Panc1 (cell line): ENCODE measurements at regions not wholly inside any gene's neighbourhood (a gene's known extent, or its start where the extent isn't known, plus 50 kb on each side); places are given as distances from the start of the nearest gene placed in this dataset.

ENCODE experiments used
- ATAC-seq: fragments of 200-7000 bp; cut with Tn5 transposase; 2 replicates; pipeline ENCODE4 v1.9.1; 2020; ENCODE audit warnings: mild to moderate bottlenecking, moderate library complexity
- BruUV-seq: library from RNA; stranded (reverse); fragments of 400-500 nt; replicated peaks from 2 replicates; lab custom pipeline; 2021; lab: Mats Ljungman, UMichigan
- CTCF ChIA-PET: fragments of 300-600 bp; sonication (Branson Sonifier 250); formaldehyde crosslinking; loops from one replicate; lab custom pipeline; 2022; ENCODE audit warnings: antibody characterized with exemption; lab: Charles Lee
- POLR2A ChIA-PET: fragments of 300-600 bp; sonication (Branson Sonifier 250); formaldehyde crosslinking; loops from one replicate; lab custom pipeline; 2022; ENCODE audit warnings: antibody characterized with exemption; lab: Charles Lee
- DNase-seq: peaks from one replicate; pipeline ENCODE4 v3.0.0-alpha.2; 2010; ENCODE audit warnings: low read depth, low spot score
- H3K27ac ChIP-seq: 2 replicates; pipeline ENCODE4 v1.5.1; 2011; ENCODE audit warnings: mild to moderate bottlenecking, low read length, inconsistent platforms
- H3K27me3 ChIP-seq: fragments of 200-500 bp; sonication (Bioruptor generic); 2 replicates; pipeline ENCODE4 v1.6.0; 2014; ENCODE audit warnings: low read length, inconsistent platforms; ENCODE audit not compliant: control insufficient read depth, insufficient read depth
- H3K36me3 ChIP-seq: fragments of 200-500 bp; sonication (Bioruptor generic); 2 replicates; pipeline ENCODE4 v1.5.1; 2014; ENCODE audit warnings: inconsistent platforms, mild to moderate bottlenecking, low read length, moderate library complexity; ENCODE audit not compliant: control insufficient read depth, insufficient read depth
- H3K4me1 ChIP-seq: 2 replicates; pipeline ENCODE4 v1.5.1; 2011; ENCODE audit warnings: inconsistent platforms, mild to moderate bottlenecking, low read length, moderate library complexity; ENCODE audit not compliant: control insufficient read depth, insufficient read depth
- H3K4me3 ChIP-seq, 2 experiments: 2 replicates each; pipeline ENCODE4 v1.5.1; 2011 to 2012; ENCODE audit warnings: low read depth in 2 of 2, low read length in 2 of 2, mild to moderate bottlenecking in 2 of 2, inconsistent platforms in 1 of 2, moderate library complexity in 1 of 2
- H3K9me3 ChIP-seq: fragments of 200-500 bp; sonication (Bioruptor generic); 2 replicates; pipeline ENCODE4 v1.5.1; 2014; ENCODE audit warnings: low read depth, mild to moderate bottlenecking, inconsistent platforms, low read length, moderate library complexity; ENCODE audit not compliant: control insufficient read depth, insufficient read depth
- POLR2AphosphoS5 ChIP-seq: IDR thresholded peaks from 2 replicates; pipeline ENCODE4 v1.6.1; 2012; ENCODE audit warnings: mild to moderate bottlenecking, low read depth, low read length, moderate library complexity
- SIN3A ChIP-seq: IDR thresholded peaks from 2 replicates; pipeline ENCODE4 v1.6.1; 2012; ENCODE audit warnings: low read depth, mild to moderate bottlenecking, low read length, moderate library complexity, borderline replicate concordance; ENCODE audit not compliant: insufficient read depth
- TCF7L2 ChIP-seq: IDR thresholded peaks from 2 replicates; pipeline ENCODE4 v1.6.1; 2011; ENCODE audit warnings: mild to moderate bottlenecking, low read depth, low read length, inconsistent platforms
- in situ Hi-C: cut with HindIII; loops from 2 replicates; pipeline ENCODE4 v1.10.0; 2016; ENCODE audit warnings: low sequenced_read_pairs, low pct_unique_long_range_greater_than_20kb
- intact Hi-C: fragments of 100-400 bp; cut with micrococcal nuclease; formaldehyde crosslinking; loops from one replicate; pipeline ENCODE4 v1.10.0; 2022; ENCODE audit not compliant: unreplicated experiment
- TF ChIP-seq, protein P1 (sequence below), 2 experiments: IDR thresholded peaks; 2 replicates each; pipeline ENCODE4 v1.6.1; 2011 to 2012; ENCODE audit warnings: low read depth in 2 of 2, control low read depth in 1 of 2, low read length in 1 of 2, mild to moderate bottlenecking in 1 of 2, moderate library complexity in 1 of 2; ENCODE audit not compliant: insufficient read depth in 1 of 2
- TF ChIP-seq, protein P2 (sequence below): fragments of 450-650 bp; IDR thresholded peaks from 2 replicates; pipeline ENCODE4 v1.5.1; 2017; ENCODE audit warnings: mild to moderate bottlenecking

DNA sequence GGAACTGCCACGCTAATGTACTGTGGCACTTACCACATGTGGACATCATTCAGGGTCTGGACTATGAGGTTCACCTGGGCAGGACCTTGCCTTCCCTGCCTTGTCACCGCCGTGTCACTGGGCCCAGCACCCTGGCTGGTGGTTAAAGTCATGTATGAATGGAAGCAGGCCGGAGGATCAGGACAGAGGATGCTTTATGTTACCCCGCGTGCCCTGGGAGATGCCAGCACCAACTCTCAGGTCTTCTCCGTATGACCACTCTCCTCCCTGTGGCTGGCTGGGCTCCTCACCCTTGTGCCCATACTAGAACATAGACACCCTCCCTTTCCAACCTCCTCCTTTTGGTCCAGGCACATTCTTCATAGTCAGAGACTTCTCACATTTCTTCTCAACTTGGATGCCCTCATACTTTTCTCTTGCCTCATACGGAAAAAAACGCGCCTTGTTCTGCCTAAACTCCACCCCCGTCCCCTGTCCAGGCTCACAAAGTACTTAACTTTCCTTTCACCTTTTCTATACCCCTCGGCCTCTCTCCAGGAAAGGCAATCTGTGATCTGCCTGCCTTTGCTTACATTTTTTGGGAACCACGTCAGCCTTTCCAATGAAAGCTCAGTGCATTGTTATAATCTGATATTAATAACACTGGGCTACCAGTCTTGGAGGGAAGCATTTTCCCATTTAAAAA lies 240.0 kb downstream of the TEX36 start:
- POLR2A ChIA-PET = no interaction called here
- intact Hi-C loops (no loop called here), in situ Hi-C loops (no loop called here)
- H3K4me3 ChIP-seq = no peak overlapping the region
- no peak for ATAC-seq
- CTCF ChIA-PET = no interaction called here
- no peak for DNase-seq
- no peaks in the 10 kb centered on the region for H3K4me1 ChIP-seq
- no TSS peak for BruUV-seq
- no peak for TF ChIP-seq TCF7L2
- TF ChIP-seq, protein P1, sequence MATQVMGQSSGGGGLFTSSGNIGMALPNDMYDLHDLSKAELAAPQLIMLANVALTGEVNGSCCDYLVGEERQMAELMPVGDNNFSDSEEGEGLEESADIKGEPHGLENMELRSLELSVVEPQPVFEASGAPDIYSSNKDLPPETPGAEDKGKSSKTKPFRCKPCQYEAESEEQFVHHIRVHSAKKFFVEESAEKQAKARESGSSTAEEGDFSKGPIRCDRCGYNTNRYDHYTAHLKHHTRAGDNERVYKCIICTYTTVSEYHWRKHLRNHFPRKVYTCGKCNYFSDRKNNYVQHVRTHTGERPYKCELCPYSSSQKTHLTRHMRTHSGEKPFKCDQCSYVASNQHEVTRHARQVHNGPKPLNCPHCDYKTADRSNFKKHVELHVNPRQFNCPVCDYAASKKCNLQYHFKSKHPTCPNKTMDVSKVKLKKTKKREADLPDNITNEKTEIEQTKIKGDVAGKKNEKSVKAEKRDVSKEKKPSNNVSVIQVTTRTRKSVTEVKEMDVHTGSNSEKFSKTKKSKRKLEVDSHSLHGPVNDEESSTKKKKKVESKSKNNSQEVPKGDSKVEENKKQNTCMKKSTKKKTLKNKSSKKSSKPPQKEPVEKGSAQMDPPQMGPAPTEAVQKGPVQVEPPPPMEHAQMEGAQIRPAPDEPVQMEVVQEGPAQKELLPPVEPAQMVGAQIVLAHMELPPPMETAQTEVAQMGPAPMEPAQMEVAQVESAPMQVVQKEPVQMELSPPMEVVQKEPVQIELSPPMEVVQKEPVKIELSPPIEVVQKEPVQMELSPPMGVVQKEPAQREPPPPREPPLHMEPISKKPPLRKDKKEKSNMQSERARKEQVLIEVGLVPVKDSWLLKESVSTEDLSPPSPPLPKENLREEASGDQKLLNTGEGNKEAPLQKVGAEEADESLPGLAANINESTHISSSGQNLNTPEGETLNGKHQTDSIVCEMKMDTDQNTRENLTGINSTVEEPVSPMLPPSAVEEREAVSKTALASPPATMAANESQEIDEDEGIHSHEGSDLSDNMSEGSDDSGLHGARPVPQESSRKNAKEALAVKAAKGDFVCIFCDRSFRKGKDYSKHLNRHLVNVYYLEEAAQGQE (IDR thresholded peaks at IDR 0.05; ENCODE audit: insufficient read depth in 1 of 2, low read depth in 2 of 2, low read length in 1 of 2) = no peak
- TF ChIP-seq, protein P2, sequence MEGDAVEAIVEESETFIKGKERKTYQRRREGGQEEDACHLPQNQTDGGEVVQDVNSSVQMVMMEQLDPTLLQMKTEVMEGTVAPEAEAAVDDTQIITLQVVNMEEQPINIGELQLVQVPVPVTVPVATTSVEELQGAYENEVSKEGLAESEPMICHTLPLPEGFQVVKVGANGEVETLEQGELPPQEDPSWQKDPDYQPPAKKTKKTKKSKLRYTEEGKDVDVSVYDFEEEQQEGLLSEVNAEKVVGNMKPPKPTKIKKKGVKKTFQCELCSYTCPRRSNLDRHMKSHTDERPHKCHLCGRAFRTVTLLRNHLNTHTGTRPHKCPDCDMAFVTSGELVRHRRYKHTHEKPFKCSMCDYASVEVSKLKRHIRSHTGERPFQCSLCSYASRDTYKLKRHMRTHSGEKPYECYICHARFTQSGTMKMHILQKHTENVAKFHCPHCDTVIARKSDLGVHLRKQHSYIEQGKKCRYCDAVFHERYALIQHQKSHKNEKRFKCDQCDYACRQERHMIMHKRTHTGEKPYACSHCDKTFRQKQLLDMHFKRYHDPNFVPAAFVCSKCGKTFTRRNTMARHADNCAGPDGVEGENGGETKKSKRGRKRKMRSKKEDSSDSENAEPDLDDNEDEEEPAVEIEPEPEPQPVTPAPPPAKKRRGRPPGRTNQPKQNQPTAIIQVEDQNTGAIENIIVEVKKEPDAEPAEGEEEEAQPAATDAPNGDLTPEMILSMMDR = no peak
- no peak for TF ChIP-seq SIN3A
- no peak for TF ChIP-seq POLR2AphosphoS5
- H3K27me3 ChIP-seq = peaks cover 10% of the 10 kb centered on the region
- no peaks in the 10 kb centered on the region for H3K36me3 ChIP-seq
- H3K27ac ChIP-seq = no peak overlapping the region
- no peaks in the 10 kb centered on the region for H3K9me3 ChIP-seq

DNA sequence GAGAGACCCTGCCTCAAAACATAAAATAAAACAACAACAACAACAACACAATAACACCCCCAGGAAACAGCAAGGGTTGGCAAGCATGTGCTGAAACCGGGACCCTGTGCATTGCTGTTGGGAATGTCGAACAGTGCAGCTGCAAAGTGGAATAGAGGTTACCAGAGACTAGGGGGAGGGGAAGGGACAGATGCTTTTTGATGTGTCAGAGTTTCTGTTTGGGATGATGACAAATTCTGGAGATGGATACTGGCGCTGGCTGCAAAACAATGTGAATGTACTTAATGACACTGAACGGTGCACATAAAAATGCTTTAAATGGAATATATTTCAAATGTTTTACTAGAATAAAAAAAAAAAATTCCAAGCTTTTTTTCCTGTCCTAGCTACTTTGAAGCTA lies 241.8 kb downstream of the TEX36 start:
- intact Hi-C loops = no loop called here
- Histone ChIP-seq H3K9me3 (no peaks in the 10 kb centered on the region), H3K27ac (no peak overlapping the region), H3K36me3 (no peaks in the 10 kb centered on the region), H3K4me1 (no peaks in the 10 kb centered on the region), H3K27me3 (peaks cover 16% of the 10 kb centered on the region), H3K4me3 (no peak overlapping the region)
- ChIA-PET POLR2A (no interaction called here), CTCF (interaction anchor here (0.6 kb wide), 2 partner anchors 14 to 81 kb away, joined by 3 read pairs; no protein-coding TSS in a partner anchor)
- ATAC-seq = no peak
- no TSS peak for BruUV-seq
- in situ Hi-C loops = no loop called here
- no peak for DNase-seq
- TF ChIP-seq, protein P2 = no peak
- no peak for TF ChIP-seq TCF7L2
- no peak for TF ChIP-seq POLR2AphosphoS5
